Neural crest cell (in vitro differentiated cells): ENCODE measurements at regions not wholly inside any gene's neighbourhood (a gene's known extent, or its start where the extent isn't known, plus 50 kb on each side); places are given as distances from the start of the nearest gene placed in this dataset.
A peak's percentile ranks its signal among the peaks of the same experiment; 100 is the strongest.

ENCODE experiments used
- DNase-seq: peaks from one replicate; pipeline ENCODE4 v3.0.0; 2021; ENCODE audit warnings: low read depth, mixed read lengths, low spot score
- H3K27ac Mint-ChIP-seq: one replicate; pipeline ENCODE4 v1.8.0; 2021; ENCODE audit warnings: mild to moderate bottlenecking, mixed read lengths; ENCODE audit not compliant: unreplicated experiment
- H3K27me3 Mint-ChIP-seq: 2 replicates; pipeline ENCODE4 v1.8.0; 2021; ENCODE audit warnings: low read depth, mild to moderate bottlenecking, mixed read lengths
- H3K36me3 Mint-ChIP-seq: 2 replicates; pipeline ENCODE4 v1.8.0; 2021; ENCODE audit warnings: low read depth, mild to moderate bottlenecking, mixed read lengths
- H3K4me1 Mint-ChIP-seq: 2 replicates; pipeline ENCODE4 v1.8.0; 2021; ENCODE audit warnings: mixed read lengths
- H3K4me3 Mint-ChIP-seq: one replicate; pipeline ENCODE4 v1.8.0; 2021; ENCODE audit warnings: mild to moderate bottlenecking, mixed read lengths
- H3K9me3 Mint-ChIP-seq: 2 replicates; pipeline ENCODE4 v1.8.0; 2021; ENCODE audit warnings: mixed read lengths
- CTCF ChIP-seq: fragments of 200-600 bp; sonication (generic); conservative IDR thresholded peaks from 2 replicates; pipeline ENCODE4 v1.5.0; 2021; ENCODE audit warnings: antibody characterized with exemption, mild to moderate bottlenecking

- no peaks in the 10 kb centered on the region for H3K36me3 Mint-ChIP-seq
- no peak for TF ChIP-seq CTCF
- no peak overlapping the region for H3K4me3 Mint-ChIP-seq
- DNase-seq = no peak
- peaks cover 42% of the 10 kb centered on the region for H3K27me3 Mint-ChIP-seq
- H3K4me1 Mint-ChIP-seq = peaks cover 13% of the 10 kb centered on the region
- H3K9me3 Mint-ChIP-seq = no peaks in the 10 kb centered on the region
- no peak overlapping the region for H3K27ac Mint-ChIP-seq
Measured at GRCh38 chr17:79398441-79398840, 212.4 kb downstream of the RBFOX3 start.

- no peak for DNase-seq
- H3K27me3 Mint-ChIP-seq = peaks cover 59% of the 10 kb centered on the region
- no peaks in the 10 kb centered on the region for H3K36me3 Mint-ChIP-seq
- H3K4me1 Mint-ChIP-seq = peaks cover 13% of the 10 kb centered on the region
- no peak for TF ChIP-seq CTCF
- H3K4me3 Mint-ChIP-seq = no peak overlapping the region
- H3K9me3 Mint-ChIP-seq = no peaks in the 10 kb centered on the region
- no peak overlapping the region for H3K27ac Mint-ChIP-seq
Measured at GRCh38 chr17:79396696-79397095, 214.2 kb downstream of the RBFOX3 start.

- H3K27me3 Mint-ChIP-seq = peaks cover 61% of the 10 kb centered on the region
- no peak overlapping the region for H3K27ac Mint-ChIP-seq
- DNase-seq = no peak
- H3K4me1 Mint-ChIP-seq = peaks cover 4% of the 10 kb centered on the region
- H3K4me3 Mint-ChIP-seq = no peak overlapping the region
- H3K9me3 Mint-ChIP-seq = no peaks in the 10 kb centered on the region
- TF ChIP-seq CTCF = no peak
- H3K36me3 Mint-ChIP-seq = no peaks in the 10 kb centered on the region
Measured at GRCh38 chr17:79395545-79395944, 215.3 kb downstream of the RBFOX3 start.

GRCh38 chr17:79395066-79395465 lies 215.8 kb downstream of the RBFOX3 start:
- no peak overlapping the region for H3K27ac Mint-ChIP-seq
- no peak for TF ChIP-seq CTCF
- H3K27me3 Mint-ChIP-seq = peaks cover 62% of the 10 kb centered on the region
- DNase-seq = no peak
- H3K4me3 Mint-ChIP-seq = no peak overlapping the region
- H3K9me3 Mint-ChIP-seq = no peaks in the 10 kb centered on the region
- H3K36me3 Mint-ChIP-seq = no peaks in the 10 kb centered on the region
- no peaks in the 10 kb centered on the region for H3K4me1 Mint-ChIP-seq

GRCh38 chr17:79393358-79394052 lies 217.3 kb downstream of the RBFOX3 start:
- Mint-ChIP-seq H3K27me3 (peaks cover 66% of the 10 kb centered on the region), H3K36me3 (no peaks in the 10 kb centered on the region), H3K4me1 (no peaks in the 10 kb centered on the region), H3K27ac (no peak overlapping the region), H3K9me3 (no peaks in the 10 kb centered on the region), H3K4me3 (no peak overlapping the region)
- DNase-seq = peak; percentile 97
- TF ChIP-seq CTCF = peak; percentile 92
